KMS-11 (cell line): ENCODE measurements at regions not wholly inside any gene's neighbourhood (a gene's known extent, or its start where the extent isn't known, plus 50 kb on each side); places are given as distances from the start of the nearest gene placed in this dataset.

ENCODE experiments used
- H2AFZ ChIP-seq: fragments of 200-600 bp; sonication (generic); 2 replicates; pipeline ENCODE4 v1.6.1; 2016; ENCODE audit warnings: antibody characterized with exemption, mixed run types, low read depth
- H3K27ac ChIP-seq: fragments of 200-600 bp; sonication (generic); 2 replicates; pipeline ENCODE4 v1.6.1; 2016; ENCODE audit warnings: mild to moderate bottlenecking, mixed run types
- H3K27me3 ChIP-seq: fragments of 200-600 bp; sonication (generic); 2 replicates; pipeline ENCODE4 v1.6.1; 2017; ENCODE audit warnings: mild to moderate bottlenecking, low read depth, mixed run types, moderate library complexity; ENCODE audit not compliant: insufficient read depth
- H3K36me3 ChIP-seq: fragments of 200-600 bp; sonication (generic); 2 replicates; pipeline ENCODE4 v1.6.1; 2017; ENCODE audit warnings: mild to moderate bottlenecking, mixed run types; ENCODE audit not compliant: insufficient read depth
- H3K4me1 ChIP-seq: fragments of 200-600 bp; sonication (generic); 2 replicates; pipeline ENCODE4 v1.6.1; 2016; ENCODE audit warnings: mild to moderate bottlenecking, low read depth, mixed run types; ENCODE audit not compliant: poor library complexity, severe bottlenecking
- H3K4me2 ChIP-seq: fragments of 200-600 bp; sonication (generic); 2 replicates; pipeline ENCODE4 v1.7.0; 2016; ENCODE audit warnings: mild to moderate bottlenecking, mixed run types
- H3K4me3 ChIP-seq: fragments of 200-600 bp; sonication (generic); IDR thresholded peaks from 2 replicates; pipeline ENCODE4 v1.6.1; 2017; ENCODE audit warnings: low read depth, low read length, mixed read lengths; ENCODE audit not compliant: insufficient read depth
- H3K79me2 ChIP-seq: fragments of 200-600 bp; sonication (generic); 2 replicates; pipeline ENCODE4 v1.6.1; 2016; ENCODE audit warnings: low read depth, mixed run types; ENCODE audit not compliant: insufficient read depth
- H3K9ac ChIP-seq: fragments of 200-600 bp; sonication (generic); 2 replicates; pipeline ENCODE4 v1.6.1; 2016; ENCODE audit warnings: mild to moderate bottlenecking, mixed run types
- H4K20me1 ChIP-seq: fragments of 200-600 bp; sonication (generic); 2 replicates; pipeline ENCODE4 v1.6.1; 2016; ENCODE audit warnings: mild to moderate bottlenecking, mixed run types; ENCODE audit not compliant: insufficient read depth
- TF ChIP-seq, protein P1 (sequence below): fragments of 200-600 bp; sonication (generic); conservative IDR thresholded peaks from 2 replicates; pipeline ENCODE4 v1.6.1; 2017; ENCODE audit warnings: low read depth, mild to moderate bottlenecking, antibody characterized with exemption, low read length, moderate library complexity, mixed read lengths

DNA sequence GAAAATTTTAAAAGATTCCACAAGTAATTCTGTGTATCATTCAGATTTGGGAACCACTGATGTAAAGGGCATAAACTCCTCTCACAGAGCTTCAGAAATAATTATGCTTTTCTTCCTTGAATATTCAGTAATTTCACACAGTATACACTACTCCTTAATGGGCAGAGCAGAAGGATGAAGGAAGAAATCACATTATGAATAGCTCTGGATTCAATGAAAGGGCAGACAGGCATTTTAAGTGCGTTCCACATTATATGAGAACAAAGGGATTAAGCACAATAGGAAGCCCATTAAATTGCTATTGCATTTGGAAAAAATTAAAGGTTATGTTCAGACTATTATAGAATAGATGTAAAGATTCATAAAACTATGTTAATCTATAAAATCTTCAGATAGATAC lies 142.6 kb downstream of the PDHA2 start:
- H3K4me1 ChIP-seq: peaks cover 22% of the 10 kb centered on the region
- TF ChIP-seq, protein P1, sequence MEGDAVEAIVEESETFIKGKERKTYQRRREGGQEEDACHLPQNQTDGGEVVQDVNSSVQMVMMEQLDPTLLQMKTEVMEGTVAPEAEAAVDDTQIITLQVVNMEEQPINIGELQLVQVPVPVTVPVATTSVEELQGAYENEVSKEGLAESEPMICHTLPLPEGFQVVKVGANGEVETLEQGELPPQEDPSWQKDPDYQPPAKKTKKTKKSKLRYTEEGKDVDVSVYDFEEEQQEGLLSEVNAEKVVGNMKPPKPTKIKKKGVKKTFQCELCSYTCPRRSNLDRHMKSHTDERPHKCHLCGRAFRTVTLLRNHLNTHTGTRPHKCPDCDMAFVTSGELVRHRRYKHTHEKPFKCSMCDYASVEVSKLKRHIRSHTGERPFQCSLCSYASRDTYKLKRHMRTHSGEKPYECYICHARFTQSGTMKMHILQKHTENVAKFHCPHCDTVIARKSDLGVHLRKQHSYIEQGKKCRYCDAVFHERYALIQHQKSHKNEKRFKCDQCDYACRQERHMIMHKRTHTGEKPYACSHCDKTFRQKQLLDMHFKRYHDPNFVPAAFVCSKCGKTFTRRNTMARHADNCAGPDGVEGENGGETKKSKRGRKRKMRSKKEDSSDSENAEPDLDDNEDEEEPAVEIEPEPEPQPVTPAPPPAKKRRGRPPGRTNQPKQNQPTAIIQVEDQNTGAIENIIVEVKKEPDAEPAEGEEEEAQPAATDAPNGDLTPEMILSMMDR: no peak

DNA sequence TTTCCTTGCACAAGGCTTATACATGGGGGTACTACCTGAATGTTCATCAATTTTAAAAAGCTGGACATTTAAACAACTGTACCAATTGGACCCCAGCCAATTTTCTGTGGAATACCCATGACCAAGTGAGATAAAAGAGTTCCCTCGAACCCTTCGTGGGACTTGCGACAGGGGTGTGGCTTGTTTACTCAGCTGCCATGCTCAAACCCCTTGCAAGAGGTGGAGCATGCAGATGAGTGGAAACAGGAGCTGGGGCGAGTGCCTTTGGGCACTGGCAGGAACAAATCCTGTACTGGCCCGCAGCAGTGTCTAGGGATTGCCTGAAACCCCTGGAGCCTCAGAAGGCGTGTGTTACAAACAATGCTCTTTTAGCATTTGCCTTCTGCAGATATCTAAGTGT lies 144.2 kb downstream of the PDHA2 start:
- Histone ChIP-seq H3K27ac (no peak overlapping the region), H3K4me3 (no peak overlapping the region)

More for the DNA sequence above, 142.6 kb downstream of the PDHA2 start:
- no peak overlapping the region for H3K4me3 ChIP-seq
- no peak overlapping the region for H3K27ac ChIP-seq
- no peak overlapping the region for H3K9ac ChIP-seq
- no peaks in the 10 kb centered on the region; the same call in 1 of the 2 replicates for H3K27me3 ChIP-seq
- H2AFZ ChIP-seq: no peak overlapping the region
- no peaks in the 10 kb centered on the region for H3K79me2 ChIP-seq
- no peak overlapping the region for H3K4me2 ChIP-seq
- no peaks in the 10 kb centered on the region for H4K20me1 ChIP-seq
- no peaks in the 10 kb centered on the region for H3K36me3 ChIP-seq

DNA sequence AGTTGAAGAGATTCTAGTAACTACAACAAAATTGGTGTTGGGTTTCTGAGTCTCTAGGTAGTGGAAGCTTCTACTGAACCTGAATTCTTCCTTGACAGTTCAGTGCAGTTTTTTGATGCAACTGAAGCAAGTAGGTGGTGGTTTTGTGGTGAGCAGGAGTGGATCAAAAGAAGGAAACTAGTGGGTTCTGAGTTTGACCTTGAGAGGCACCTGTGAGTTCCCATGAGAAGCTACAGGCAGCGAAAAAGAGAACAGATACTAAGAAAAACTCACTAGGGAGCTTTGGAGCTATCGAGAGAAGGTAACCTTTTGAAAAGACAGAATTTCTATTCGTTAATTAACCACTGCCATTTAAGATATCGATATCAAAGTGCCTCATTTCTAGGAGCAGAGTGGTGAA lies 145.2 kb downstream of the PDHA2 start:
- no peak overlapping the region for H3K4me3 ChIP-seq
- no peaks in the 10 kb centered on the region for H3K36me3 ChIP-seq
- H3K27me3 ChIP-seq: no peaks in the 10 kb centered on the region; the same call in 1 of the 2 replicates
- no peaks in the 10 kb centered on the region for H3K79me2 ChIP-seq
- peaks cover 22% of the 10 kb centered on the region for H3K4me1 ChIP-seq
- H3K9ac ChIP-seq: no peak overlapping the region
- no peak overlapping the region for H3K27ac ChIP-seq
- H2AFZ ChIP-seq: no peak overlapping the region
- TF ChIP-seq, protein P1: no peak
- peak overlapping the region; percentile 17 for H3K4me2 ChIP-seq
- no peaks in the 10 kb centered on the region for H4K20me1 ChIP-seq

More for the DNA sequence above, 144.2 kb downstream of the PDHA2 start:
- Histone ChIP-seq H3K4me1 (peaks cover 22% of the 10 kb centered on the region), H3K27me3 (no peaks in the 10 kb centered on the region; the same call in 1 of the 2 replicates), H3K4me2 (peak overlapping the region; percentile 17; the same call in 1 of the 2 replicates), H3K36me3 (no peaks in the 10 kb centered on the region), H2AFZ (no peak overlapping the region), H3K9ac (no peak overlapping the region), H4K20me1 (no peaks in the 10 kb centered on the region), H3K79me2 (no peaks in the 10 kb centered on the region)
- TF ChIP-seq, protein P1: no peak

DNA sequence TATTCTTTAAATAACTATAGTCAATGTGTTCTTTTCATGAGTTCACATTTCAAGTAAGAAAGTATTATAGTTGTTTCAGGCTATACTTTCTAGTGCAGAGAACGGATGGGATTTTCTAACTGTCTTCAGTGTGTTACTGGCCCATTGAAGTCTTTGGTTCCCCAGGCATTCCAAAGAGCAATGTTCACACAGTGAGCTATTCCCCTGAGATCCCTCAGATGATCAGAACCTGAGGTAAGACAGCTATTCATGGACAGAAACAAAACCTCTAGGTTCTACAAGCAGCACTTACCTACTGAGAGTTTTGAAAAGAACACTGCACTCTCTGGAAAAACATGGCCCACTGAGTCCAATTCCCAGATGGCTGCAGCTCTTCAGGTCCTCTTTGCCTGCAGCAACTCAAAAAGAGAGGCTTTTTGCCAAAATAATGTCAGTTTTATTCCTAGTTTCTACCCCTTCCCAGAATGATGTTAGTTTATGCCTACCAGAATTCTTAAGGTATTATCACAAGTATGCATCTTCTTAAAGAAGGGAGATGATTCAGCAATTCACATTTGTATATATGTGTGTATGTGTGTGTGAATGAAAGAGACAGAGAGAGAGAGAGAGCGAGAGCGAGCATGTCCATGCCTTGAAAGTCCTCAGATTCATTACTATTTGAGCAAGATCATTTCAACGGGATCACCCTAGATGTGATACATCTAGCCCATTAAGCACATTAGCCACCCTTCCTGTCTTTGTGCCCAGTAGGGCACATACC lies 146.1 kb downstream of the PDHA2 start:
- TF ChIP-seq, protein P1: no peak
- Histone ChIP-seq H3K27me3 (no peaks in the 10 kb centered on the region; the same call in 1 of the 2 replicates), H3K4me3 (no peak overlapping the region), H3K4me1 (peaks cover 22% of the 10 kb centered on the region), H3K36me3 (no peaks in the 10 kb centered on the region), H3K4me2 (peak overlapping the region; percentile 17), H2AFZ (no peak overlapping the region), H3K9ac (no peak overlapping the region), H4K20me1 (no peaks in the 10 kb centered on the region), H3K79me2 (no peaks in the 10 kb centered on the region), H3K27ac (no peak overlapping the region)
